SU-DHL-6 (cell line): ENCODE measurements at regions not wholly inside any gene's neighbourhood (a gene's known extent, or its start where the extent isn't known, plus 50 kb on each side); places are given as distances from the start of the nearest gene placed in this dataset.

ENCODE experiments used
- H2AFZ ChIP-seq: fragments of 200-600 bp; sonication (generic); 2 replicates; pipeline ENCODE4 v1.6.1; 2014; ENCODE audit warnings: low read depth, mild to moderate bottlenecking, moderate library complexity, mixed read lengths, antibody characterized with exemption, low read length; ENCODE audit not compliant: severe bottlenecking
- H3F3A ChIP-seq: fragments of 200-600 bp; shearing (Covaris generic); 2 replicates; pipeline ENCODE4 v1.6.0; 2016; ENCODE audit warnings: antibody characterized with exemption, mild to moderate bottlenecking; ENCODE audit not compliant: insufficient read depth
- H3K27ac ChIP-seq: fragments of 200-600 bp; sonication (generic); 2 replicates; pipeline ENCODE4 v1.5.1; 2016; ENCODE audit warnings: low read depth, mild to moderate bottlenecking, low read length, moderate library complexity, mixed read lengths
- H3K27me3 ChIP-seq: fragments of 200-600 bp; sonication (generic), shearing (Covaris generic); 2 replicates; pipeline ENCODE4 v1.6.0; 2014; ENCODE audit warnings: mild to moderate bottlenecking, low read length
- H3K36me3 ChIP-seq: fragments of 200-600 bp; sonication (generic); 2 replicates; pipeline ENCODE4 v1.6.1; 2014; ENCODE audit warnings: mild to moderate bottlenecking, low read length, mixed read lengths
- H3K4me2 ChIP-seq: fragments of 300-600, 200-600 bp; shearing (Covaris generic), sonication (generic); 2 replicates; pipeline ENCODE4 v1.6.0; 2014; ENCODE audit warnings: low read length, low read depth, mild to moderate bottlenecking; ENCODE audit not compliant: poor library complexity, severe bottlenecking
- H3K4me3 ChIP-seq: fragments of 200-600 bp; sonication (generic); 2 replicates; pipeline ENCODE4 v1.5.1; 2014; ENCODE audit warnings: antibody characterized with exemption, low read length, mild to moderate bottlenecking, mixed read lengths; ENCODE audit not compliant: insufficient read depth, poor library complexity, severe bottlenecking
- H3K79me2 ChIP-seq: fragments of 200-600 bp; sonication (generic); 2 replicates; pipeline ENCODE4 v1.6.1; 2014; ENCODE audit warnings: mild to moderate bottlenecking, low read length, moderate library complexity; ENCODE audit not compliant: insufficient read depth
- H3K9ac ChIP-seq: fragments of 200-600 bp; sonication (generic); 2 replicates; pipeline ENCODE4 v1.7.0; 2014; ENCODE audit warnings: mild to moderate bottlenecking, low read length
- H3K9me2 ChIP-seq: fragments of 200-600 bp; sonication (generic); replicated peaks from 2 replicates; pipeline ENCODE4 v1.6.1; 2014; ENCODE audit warnings: low read length; ENCODE audit not compliant: insufficient read depth
- H3K9me3 ChIP-seq: fragments of 200-600 bp; sonication (generic); 2 replicates; pipeline ENCODE4 v1.6.1; 2014; ENCODE audit warnings: low read length, mixed read lengths; ENCODE audit not compliant: insufficient read depth
- H4K20me1 ChIP-seq: fragments of 200-600 bp; sonication (generic); 2 replicates; pipeline ENCODE4 v1.6.1; 2014; ENCODE audit warnings: low read depth, mild to moderate bottlenecking, antibody characterized with exemption, low read length, moderate library complexity, mixed read lengths
- EZH2phosphoT487 ChIP-seq: fragments of 200-600 bp; sonication (generic), shearing (Covaris generic); conservative IDR thresholded peaks from 2 replicates; pipeline ENCODE4 v1.6.1; 2018; ENCODE audit warnings: mild to moderate bottlenecking, antibody characterized with exemption, low read length, moderate library complexity, mixed read lengths
- TF ChIP-seq, protein P1 (sequence below): fragments of 200-600 bp; sonication (generic); IDR thresholded peaks from one replicate; pipeline ENCODE4 v1.5.1; 2017; ENCODE audit warnings: antibody characterized with exemption, mild to moderate bottlenecking, low read length, moderate library complexity; ENCODE audit not compliant: insufficient read depth, poor library complexity, severe bottlenecking

DNA sequence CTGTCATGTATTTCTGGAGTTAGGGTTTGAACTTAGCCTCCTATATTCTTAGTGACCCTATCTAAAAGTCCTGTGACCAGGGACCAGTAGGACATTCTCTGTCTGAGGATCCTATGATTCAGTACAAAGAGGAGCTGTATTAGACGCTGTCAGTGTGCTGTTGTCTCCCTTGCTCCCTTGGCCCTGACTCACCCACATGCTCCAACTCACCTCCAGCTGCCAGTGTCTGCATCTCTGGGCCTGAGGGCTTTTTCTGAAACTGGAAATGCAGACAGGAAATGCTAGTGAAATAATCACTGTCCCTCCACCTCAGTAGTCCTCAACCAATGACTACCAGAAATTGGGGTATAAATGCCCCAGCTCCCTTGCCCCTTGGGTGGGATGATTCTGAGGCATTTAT is 535.3 kb upstream of the RPS6KA3 start:
- no peak overlapping the region for H3K27ac ChIP-seq
- H3K9me3 ChIP-seq, result no peaks in the 10 kb centered on the region
- no peak overlapping the region for H2AFZ ChIP-seq
- H3K79me2 ChIP-seq, result no peaks in the 10 kb centered on the region
- H3K27me3 ChIP-seq, result no peaks in the 10 kb centered on the region
- H3K36me3 ChIP-seq, result no peaks in the 10 kb centered on the region
- no peak for TF ChIP-seq EZH2phosphoT487
- TF ChIP-seq, protein P1, sequence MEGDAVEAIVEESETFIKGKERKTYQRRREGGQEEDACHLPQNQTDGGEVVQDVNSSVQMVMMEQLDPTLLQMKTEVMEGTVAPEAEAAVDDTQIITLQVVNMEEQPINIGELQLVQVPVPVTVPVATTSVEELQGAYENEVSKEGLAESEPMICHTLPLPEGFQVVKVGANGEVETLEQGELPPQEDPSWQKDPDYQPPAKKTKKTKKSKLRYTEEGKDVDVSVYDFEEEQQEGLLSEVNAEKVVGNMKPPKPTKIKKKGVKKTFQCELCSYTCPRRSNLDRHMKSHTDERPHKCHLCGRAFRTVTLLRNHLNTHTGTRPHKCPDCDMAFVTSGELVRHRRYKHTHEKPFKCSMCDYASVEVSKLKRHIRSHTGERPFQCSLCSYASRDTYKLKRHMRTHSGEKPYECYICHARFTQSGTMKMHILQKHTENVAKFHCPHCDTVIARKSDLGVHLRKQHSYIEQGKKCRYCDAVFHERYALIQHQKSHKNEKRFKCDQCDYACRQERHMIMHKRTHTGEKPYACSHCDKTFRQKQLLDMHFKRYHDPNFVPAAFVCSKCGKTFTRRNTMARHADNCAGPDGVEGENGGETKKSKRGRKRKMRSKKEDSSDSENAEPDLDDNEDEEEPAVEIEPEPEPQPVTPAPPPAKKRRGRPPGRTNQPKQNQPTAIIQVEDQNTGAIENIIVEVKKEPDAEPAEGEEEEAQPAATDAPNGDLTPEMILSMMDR, result no peak
- no peak overlapping the region for H3K4me3 ChIP-seq
- no peaks in the 10 kb centered on the region for H3K9me2 ChIP-seq
- no peaks in the 10 kb centered on the region for H3F3A ChIP-seq
- no peak overlapping the region for H3K9ac ChIP-seq
- H3K4me2 ChIP-seq, result no peak overlapping the region
- H4K20me1 ChIP-seq, result no peaks in the 10 kb centered on the region

DNA sequence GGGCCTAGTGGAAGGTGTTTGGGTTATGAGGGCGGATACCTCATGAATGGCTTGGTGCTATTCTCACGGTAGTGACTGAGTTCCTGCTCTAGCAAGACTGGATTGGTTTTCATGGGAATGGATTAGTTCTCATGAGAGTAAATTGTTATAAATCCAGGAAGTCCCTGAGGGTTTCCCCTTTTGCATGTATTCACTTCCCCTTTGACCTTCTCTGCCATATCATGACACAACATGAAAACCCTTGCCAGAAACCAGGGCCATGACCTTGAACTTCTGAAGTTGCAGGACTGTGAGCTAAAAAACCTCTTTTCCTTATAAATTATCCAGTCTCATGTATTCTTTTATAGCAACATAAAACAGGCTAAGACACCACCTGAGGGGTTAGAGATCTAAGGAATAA is 529.7 kb upstream of the RPS6KA3 start:
- no peaks in the 10 kb centered on the region for H3K9me2 ChIP-seq
- no peak overlapping the region for H3K4me2 ChIP-seq
- H4K20me1 ChIP-seq, result no peaks in the 10 kb centered on the region
- no peaks in the 10 kb centered on the region for H3F3A ChIP-seq
- H3K79me2 ChIP-seq, result no peaks in the 10 kb centered on the region
- H2AFZ ChIP-seq, result no peak overlapping the region
- TF ChIP-seq EZH2phosphoT487, result no peak
- TF ChIP-seq, protein P1, result no peak
- no peaks in the 10 kb centered on the region for H3K36me3 ChIP-seq
- no peak overlapping the region for H3K9ac ChIP-seq
- no peak overlapping the region for H3K27ac ChIP-seq
- no peaks in the 10 kb centered on the region for H3K27me3 ChIP-seq
- no peak overlapping the region for H3K4me3 ChIP-seq
- no peaks in the 10 kb centered on the region for H3K9me3 ChIP-seq

DNA sequence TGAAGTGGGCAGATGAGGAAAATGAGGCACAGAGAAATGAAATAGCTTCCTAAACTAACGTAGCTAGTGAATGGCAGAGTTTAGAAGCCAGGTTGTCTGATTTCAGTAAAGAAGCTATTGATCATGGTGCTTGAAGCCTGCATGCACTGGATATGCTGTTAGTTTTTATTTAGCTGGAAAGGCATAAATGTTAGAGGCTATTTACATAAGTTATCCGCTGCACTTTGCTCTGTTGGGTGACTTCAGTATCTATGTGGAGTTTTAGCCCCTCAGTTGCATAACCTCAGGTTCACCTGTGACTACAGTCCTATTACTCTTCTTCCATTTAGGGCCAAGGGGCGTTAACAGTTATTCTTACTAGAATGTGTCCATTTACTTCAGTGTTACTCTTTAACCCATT is 522.4 kb upstream of the RPS6KA3 start:
- no peaks in the 10 kb centered on the region for H4K20me1 ChIP-seq
- H3K9me3 ChIP-seq, result no peaks in the 10 kb centered on the region
- H3K4me2 ChIP-seq, result no peak overlapping the region
- TF ChIP-seq, protein P1, result no peak
- no peak for TF ChIP-seq EZH2phosphoT487
- no peaks in the 10 kb centered on the region for H3F3A ChIP-seq
- H3K79me2 ChIP-seq, result no peaks in the 10 kb centered on the region
- no peaks in the 10 kb centered on the region for H3K36me3 ChIP-seq
- no peak overlapping the region for H3K27ac ChIP-seq
- H3K4me3 ChIP-seq, result no peak overlapping the region
- no peak overlapping the region for H3K9ac ChIP-seq
- no peaks in the 10 kb centered on the region for H3K9me2 ChIP-seq
- H2AFZ ChIP-seq, result no peak overlapping the region
- no peaks in the 10 kb centered on the region for H3K27me3 ChIP-seq
